ENCODE measurements at regions not wholly inside any gene's neighbourhood (a gene's known extent, or its start where the extent isn't known, plus 50 kb on each side); places are given as distances from the start of the nearest gene placed in this dataset.
"Not testable (repeated sequence)": the region's sequence is repeated elsewhere in the genome, so short reads cannot be mapped to it uniquely, and the experiment has no call there.

DNA sequence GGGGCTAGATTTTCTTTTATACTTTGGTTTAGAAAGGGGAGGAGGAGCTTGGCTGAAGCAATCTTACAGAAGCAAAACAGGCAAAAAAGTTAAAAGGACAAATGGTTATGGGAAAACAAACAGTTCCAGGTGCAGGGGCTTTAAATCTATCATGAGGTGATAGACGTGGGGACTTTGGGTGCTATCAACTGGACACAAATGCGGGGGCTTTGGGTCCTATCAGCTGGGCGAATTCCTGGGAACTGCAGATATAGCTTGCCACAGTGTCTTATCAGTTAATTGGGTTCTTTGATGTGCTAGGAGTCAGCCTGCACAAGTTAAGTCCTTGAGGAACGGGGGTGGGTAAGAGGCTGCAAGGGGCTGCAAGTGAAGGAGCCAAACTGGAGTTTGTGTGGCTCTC is 260.6 kb downstream of the TUBA3C start:
- H3K9me3 ChIP-seq, result peaks cover 18% of the 10 kb centered on the region
- no peak overlapping the region for H3K4me3 ChIP-seq
- no peaks in the 10 kb centered on the region for H3K36me3 ChIP-seq (ENCODE audit: low read depth)
- ATAC-seq (no peak), DNase-seq (no peak)
- intact Hi-C loops (cut with DNase I, micrococcal nuclease), result no loop called here
- TF ChIP-seq, protein P1, sequence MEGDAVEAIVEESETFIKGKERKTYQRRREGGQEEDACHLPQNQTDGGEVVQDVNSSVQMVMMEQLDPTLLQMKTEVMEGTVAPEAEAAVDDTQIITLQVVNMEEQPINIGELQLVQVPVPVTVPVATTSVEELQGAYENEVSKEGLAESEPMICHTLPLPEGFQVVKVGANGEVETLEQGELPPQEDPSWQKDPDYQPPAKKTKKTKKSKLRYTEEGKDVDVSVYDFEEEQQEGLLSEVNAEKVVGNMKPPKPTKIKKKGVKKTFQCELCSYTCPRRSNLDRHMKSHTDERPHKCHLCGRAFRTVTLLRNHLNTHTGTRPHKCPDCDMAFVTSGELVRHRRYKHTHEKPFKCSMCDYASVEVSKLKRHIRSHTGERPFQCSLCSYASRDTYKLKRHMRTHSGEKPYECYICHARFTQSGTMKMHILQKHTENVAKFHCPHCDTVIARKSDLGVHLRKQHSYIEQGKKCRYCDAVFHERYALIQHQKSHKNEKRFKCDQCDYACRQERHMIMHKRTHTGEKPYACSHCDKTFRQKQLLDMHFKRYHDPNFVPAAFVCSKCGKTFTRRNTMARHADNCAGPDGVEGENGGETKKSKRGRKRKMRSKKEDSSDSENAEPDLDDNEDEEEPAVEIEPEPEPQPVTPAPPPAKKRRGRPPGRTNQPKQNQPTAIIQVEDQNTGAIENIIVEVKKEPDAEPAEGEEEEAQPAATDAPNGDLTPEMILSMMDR (IDR thresholded peaks at IDR 0.05), result no peak
- H3K4me1 ChIP-seq (ENCODE audit: low read depth), result no peaks in the 10 kb centered on the region

DNA sequence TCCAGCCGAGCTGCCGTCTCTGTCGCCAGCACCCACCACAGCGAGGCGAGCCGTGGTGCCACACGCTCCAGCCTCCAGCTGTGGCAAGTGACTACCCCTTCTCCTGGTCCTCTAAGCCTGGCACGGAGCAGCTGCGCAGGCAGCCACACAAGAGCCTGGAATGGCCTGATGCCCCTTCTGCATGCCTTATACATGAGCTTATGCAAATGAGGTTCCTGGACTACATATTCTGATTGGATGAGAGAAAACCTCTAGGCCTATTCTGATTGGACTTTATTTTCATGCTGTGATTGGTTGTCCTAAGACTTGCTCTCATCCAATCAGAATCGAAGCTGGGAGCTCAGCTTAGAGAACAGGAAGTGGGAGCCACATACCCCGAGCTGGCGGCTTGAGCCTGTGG is 276.5 kb downstream of the TUBA3C start:
- peaks cover 20% of the 10 kb centered on the region for H3K9me3 ChIP-seq
- ATAC-seq; H3K4me3 ChIP-seq; DNase-seq; H3K36me3 ChIP-seq (ENCODE audit: low read depth); intact Hi-C loops (cut with DNase I, micrococcal nuclease); H3K4me1 ChIP-seq (ENCODE audit: low read depth): not testable (repeated sequence)

DNA sequence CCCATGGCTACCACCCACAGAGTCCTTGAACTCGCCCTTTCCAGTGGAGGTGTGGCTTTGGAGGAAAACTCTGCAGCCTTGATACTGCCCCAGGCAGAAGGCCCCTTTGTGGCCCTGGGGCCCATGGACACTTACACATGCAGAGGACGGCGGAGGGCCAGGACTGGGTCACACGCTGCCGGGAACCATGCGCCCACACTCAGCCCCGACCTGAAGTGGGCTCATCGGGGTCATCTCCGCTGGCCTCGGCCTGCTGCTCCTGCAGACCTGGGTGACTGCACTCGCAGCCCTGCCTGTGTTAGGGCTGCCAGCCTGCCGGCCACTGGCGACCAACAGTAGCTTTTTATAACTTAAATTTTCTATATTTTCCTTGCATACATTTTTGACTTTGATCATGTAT is 286.2 kb downstream of the TUBA3C start:
- peaks cover 38% of the 10 kb centered on the region for H3K9me3 ChIP-seq
- H3K4me3 ChIP-seq; intact Hi-C loops (cut with DNase I, micrococcal nuclease); H3K4me1 ChIP-seq (ENCODE audit: low read depth); ATAC-seq; H3K36me3 ChIP-seq (ENCODE audit: low read depth); DNase-seq: not testable (repeated sequence)

DNA sequence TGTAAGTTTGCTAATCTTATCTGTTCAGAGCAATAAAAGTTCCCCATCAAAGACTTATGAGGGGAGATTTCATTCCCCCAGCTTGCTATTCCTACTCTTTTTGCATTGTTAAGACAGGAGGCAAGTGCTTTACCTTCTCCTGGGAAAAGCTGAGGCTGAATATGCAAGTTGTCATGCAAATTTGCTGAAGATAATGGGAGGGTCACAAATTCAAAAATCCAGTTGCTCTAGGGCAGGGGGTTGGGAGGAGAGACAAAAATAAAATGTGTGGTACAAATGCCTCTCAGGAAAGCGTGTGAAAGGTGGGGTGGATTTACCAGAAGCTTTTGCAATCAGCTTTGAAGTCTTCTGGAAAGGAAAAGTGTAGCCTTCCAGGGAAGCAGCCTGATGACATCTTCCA is 290.4 kb downstream of the TUBA3C start:
- DNase-seq; ATAC-seq; intact Hi-C loops (cut with DNase I, micrococcal nuclease); H3K4me1 ChIP-seq (ENCODE audit: low read depth); H3K4me3 ChIP-seq; H3K36me3 ChIP-seq (ENCODE audit: low read depth): not testable (repeated sequence)
- H3K9me3 ChIP-seq, result peaks cover 33% of the 10 kb centered on the region

DNA sequence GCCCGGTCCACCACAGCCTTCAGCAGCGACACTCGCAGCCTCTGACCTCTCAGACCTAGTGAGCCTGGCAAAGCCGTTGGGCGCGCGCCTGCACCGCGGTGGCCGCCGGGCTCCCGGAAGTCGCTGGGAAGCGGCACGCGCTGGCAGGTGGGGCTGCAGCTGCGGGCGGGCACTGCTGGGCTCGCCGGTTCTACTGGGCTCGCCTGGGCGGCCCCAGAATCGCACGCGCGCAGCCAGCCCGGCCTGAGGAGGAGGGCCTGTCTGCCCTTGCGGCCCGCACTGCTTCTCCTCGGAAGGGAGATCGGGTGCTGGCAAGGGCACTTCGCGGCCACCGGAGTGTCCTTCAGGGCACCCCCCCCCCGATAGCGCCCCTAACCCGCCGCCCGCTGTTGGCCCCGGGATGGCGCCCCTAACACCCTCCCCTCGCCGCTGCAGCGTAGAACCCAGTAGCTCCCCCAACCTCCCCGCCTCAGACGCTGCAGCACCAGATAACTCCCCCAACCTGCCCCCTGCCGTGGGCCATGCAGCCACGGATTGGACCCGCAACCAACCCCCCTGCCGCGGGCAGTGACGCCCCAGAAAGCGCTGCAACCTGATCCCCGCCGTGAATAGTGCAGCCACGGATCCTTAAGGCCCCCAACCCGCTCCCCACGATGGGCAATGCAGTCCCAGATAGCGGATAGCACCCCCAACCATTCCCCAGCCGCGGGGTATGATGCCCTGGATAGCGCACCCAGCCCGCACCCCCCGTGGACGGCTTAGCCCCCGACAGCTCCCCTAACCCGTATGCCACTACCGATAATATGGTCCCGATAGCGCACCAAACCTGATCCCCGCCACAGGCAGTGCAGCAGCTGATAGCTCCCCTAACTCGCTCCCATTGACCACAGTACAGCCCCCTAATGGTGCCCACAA is 306.5 kb downstream of the TUBA3C start:
- DNase-seq, result peak in 1 of 3 donors; percentile 4
- H3K4me3 ChIP-seq; H3K36me3 ChIP-seq (ENCODE audit: low read depth); ATAC-seq; intact Hi-C loops (cut with DNase I, micrococcal nuclease); H3K4me1 ChIP-seq (ENCODE audit: low read depth): not testable (repeated sequence)
- peaks cover 19% of the 10 kb centered on the region for H3K9me3 ChIP-seq

DNA sequence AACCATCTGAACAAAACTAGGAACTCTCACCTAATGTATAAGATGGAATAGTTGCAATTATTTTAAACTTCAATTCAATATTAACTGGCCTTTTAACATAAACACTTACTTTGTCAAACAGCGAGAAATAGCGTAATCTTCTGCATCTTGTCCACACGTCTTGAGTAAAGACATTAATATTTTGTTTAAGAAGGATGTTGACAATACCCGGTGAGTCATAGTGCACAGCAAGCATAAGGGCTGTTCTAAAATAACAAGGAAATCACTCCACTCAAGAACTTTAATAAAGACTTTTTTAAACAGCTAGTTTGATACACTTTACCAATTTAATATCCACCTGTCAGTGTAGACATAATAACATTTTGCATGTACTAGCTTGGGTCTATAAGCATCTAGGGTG is 311.1 kb downstream of the TUBA3C start:
- ATAC-seq; DNase-seq; H3K36me3 ChIP-seq (ENCODE audit: low read depth); intact Hi-C loops (cut with DNase I, micrococcal nuclease); H3K4me3 ChIP-seq; H3K4me1 ChIP-seq (ENCODE audit: low read depth): not testable (repeated sequence)
- peaks cover 15% of the 10 kb centered on the region for H3K9me3 ChIP-seq

DNA sequence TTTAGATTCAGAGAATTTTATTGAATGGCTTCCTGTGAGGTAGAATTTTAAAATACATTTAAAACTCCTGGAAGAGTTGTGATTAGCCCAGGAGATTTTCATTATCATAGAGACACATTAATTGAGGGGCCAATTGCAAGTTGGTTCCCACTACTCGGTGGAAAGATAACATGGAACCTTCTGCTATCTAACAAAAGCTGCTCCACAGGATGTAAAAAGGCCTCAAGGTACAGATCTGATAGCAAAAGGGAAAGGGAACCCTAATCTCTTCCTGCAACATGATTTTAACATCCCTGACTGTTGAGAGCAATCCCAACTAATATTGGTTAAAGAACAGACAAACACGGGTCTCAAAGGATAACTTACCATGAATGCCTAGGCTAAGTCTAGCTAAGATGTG is 312.3 kb downstream of the TUBA3C start:
- H3K9me3 ChIP-seq, result peaks cover 16% of the 10 kb centered on the region
- DNase-seq; H3K36me3 ChIP-seq (ENCODE audit: low read depth); H3K4me1 ChIP-seq (ENCODE audit: low read depth); intact Hi-C loops (cut with DNase I, micrococcal nuclease); ATAC-seq; H3K4me3 ChIP-seq: not testable (repeated sequence)

DNA sequence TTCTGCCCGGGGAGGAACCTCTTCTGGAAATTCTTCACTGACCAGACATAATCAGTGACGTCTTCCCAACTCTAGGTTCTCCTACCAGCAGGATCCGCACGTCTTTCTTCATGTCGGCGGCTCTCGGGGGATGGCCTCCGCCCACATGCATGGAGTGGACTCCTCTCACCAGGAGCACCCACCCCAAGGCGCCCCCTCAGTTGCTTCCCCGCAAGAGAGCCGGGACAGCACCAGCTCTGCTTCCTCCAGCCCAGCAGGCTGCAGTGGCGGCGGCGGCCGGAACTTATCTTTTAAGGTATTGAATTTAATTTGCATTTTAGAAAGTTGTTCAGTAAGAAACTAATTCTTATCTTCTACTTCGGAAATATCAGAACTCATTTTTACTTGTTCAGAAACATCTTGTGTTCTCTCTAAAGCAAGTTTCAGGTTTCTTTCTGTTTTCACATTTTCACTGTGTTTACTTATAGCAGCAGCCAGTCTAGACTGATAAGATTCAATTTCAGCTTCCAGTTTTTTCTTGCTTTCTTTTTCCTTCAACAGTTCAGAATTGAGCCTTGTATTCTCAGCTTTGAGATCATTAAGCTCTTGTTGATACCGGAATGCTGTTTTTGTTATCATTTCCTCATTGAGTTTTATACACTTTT is 343.5 kb downstream of the TUBA3C start:
- intact Hi-C loops (cut with DNase I, micrococcal nuclease); H3K4me3 ChIP-seq; H3K9me3 ChIP-seq; ATAC-seq; H3K36me3 ChIP-seq (ENCODE audit: low read depth); DNase-seq; H3K4me1 ChIP-seq (ENCODE audit: low read depth): not testable (repeated sequence)

DNA sequence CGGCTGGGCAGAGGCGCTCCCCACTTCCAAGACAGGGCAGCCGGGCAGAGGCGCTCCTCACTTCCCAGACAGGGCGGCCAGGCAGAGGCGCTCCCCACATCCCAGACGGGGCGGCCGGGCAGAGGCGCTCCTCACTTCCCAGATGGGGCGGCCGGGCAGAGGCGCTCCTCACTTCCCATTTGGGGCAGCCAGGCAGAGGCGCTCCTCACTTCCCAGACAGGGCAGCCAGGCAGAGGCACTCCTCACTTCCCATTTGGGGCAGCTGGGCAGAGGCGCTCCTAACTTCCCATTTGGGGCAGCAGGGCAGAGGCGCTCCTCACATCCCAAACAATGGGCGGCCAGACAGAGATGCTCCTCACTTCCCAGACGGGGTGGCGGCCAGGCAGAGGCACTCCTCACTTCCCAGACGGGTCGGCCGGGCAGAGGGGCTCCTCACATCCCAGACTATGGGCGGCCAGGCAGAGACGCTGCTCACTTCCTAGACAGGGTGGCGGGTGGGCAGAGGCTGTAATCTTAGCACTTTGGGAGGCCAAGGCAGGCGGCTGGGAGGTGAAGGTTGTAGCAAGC is 344.4 kb downstream of the TUBA3C start:
- H3K9me3 ChIP-seq; H3K36me3 ChIP-seq (ENCODE audit: low read depth); DNase-seq; ATAC-seq; H3K4me3 ChIP-seq; intact Hi-C loops (cut with DNase I, micrococcal nuclease); H3K4me1 ChIP-seq (ENCODE audit: low read depth): not testable (repeated sequence)

DNA sequence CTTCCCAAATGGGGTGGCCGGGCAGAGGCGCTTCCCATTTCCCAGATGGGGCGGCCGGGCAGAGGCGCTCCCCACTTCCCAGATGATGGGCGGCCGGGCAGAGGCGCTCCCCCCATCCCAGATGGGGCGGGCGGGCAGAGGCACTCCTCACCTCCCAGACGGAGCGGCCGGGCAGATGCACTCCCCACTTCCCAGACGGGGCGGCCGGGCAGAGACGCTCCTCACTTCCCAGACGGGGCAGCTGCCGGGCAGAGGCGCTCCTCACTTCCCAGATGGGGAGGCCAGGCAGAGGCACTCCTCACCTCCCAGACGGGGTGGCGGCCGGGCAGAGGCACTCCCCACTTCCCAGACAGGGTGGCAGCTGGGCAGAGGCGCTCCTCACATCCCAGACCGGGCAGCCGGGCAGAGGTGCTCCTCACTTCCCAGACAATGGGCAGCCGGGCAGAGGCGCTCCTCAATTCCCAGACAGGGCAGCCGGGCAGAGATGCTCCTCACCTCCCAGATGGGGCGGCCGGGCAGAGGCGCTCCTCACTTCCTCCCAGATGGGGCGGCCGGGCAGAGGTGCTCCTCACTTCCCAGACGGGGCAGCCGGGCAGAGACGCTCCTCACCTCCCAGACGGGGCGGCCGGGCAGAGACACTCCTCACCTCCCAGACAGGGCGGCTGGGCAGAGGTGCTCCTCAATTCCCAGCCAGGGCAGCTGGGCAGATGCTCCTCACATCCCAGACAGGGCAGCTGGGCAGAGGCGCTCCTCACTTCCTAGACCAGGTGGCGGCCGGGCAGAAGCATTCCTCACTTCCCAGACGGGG is 345.0 kb downstream of the TUBA3C start:
- H3K4me3 ChIP-seq, ATAC-seq: not testable (repeated sequence)

DNA sequence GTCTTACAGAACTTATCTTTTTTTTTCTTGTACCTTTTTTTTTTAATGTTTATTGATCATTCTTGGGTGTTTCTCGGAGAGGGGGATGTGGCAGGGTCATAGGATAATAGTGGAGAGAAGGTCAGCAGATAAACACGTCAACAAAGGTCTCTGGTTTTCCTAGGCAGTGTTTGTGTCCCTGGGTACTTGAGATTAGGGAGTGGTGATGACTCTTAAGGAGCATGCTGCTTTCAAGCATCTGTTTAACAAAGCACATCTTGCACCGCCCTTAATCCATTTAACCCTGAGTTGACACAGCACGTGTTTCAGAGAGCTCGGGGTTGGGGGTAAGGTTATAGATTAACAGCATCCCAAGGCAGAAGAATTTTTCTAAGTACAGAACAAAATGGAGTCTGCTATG is 345.9 kb downstream of the TUBA3C start:
- H3K9me3 ChIP-seq; DNase-seq; H3K4me1 ChIP-seq (ENCODE audit: low read depth); ATAC-seq; H3K36me3 ChIP-seq (ENCODE audit: low read depth); intact Hi-C loops (cut with DNase I, micrococcal nuclease); H3K4me3 ChIP-seq: not testable (repeated sequence)

More for the DNA sequence above, 345.0 kb downstream of the TUBA3C start:
- H3K4me1 ChIP-seq (ENCODE audit: low read depth); intact Hi-C loops (cut with DNase I, micrococcal nuclease); H3K36me3 ChIP-seq (ENCODE audit: low read depth); H3K9me3 ChIP-seq: not testable (repeated sequence)
- DNase-seq, result peak in 1 of 3 donors; percentile 50

DNA sequence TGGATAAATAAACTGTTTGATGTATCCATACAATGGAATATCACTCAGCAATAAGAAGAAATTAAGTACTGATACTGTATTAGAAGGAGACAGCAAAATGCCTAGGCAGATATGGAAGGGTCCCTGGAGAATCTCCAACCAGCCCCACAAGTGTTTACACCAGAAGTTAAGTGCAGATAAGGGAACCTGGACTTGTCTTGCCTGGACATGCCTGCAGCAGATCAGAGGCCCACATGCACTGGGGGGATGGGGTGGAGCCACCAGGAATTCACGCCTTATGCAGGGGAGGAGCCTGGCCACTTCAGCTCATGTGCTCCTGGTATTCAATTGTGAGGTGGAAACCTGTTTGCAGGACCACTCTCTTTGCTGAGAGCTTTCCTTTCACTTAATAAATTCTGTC is 356.9 kb downstream of the TUBA3C start:
- H3K9me3 ChIP-seq, result peaks cover 37% of the 10 kb centered on the region
- ATAC-seq; H3K4me3 ChIP-seq; DNase-seq; H3K4me1 ChIP-seq (ENCODE audit: low read depth); H3K36me3 ChIP-seq (ENCODE audit: low read depth); intact Hi-C loops (cut with DNase I, micrococcal nuclease): not testable (repeated sequence)
